Gastroesophageal sphincter (tissue), 4 donors: ENCODE measurements at regions not wholly inside any gene's neighbourhood (a gene's known extent, or its start where the extent isn't known, plus 50 kb on each side); places are given as distances from the start of the nearest gene placed in this dataset.
"Not testable (repeated sequence)": the region's sequence is repeated elsewhere in the genome, so short reads cannot be mapped to it uniquely, and the experiment has no call there.

Source experiments
- ATAC-seq: fragments of 150-250 bp; one replicate; pipeline ENCODE4 v1.9.1; 2016; ENCODE audit warnings: mild to moderate bottlenecking, moderate library complexity
- H3K27ac ChIP-seq, 4 donors: fragments of 200-600 bp; sonication (generic) in 3 of 4; 1 replicate in 3 of 4; 2 replicates in 1 of 4; pipeline ENCODE4 v1.5.1; 2016 to 2019
- H3K27me3 ChIP-seq: fragments of 200-600 bp; sonication (generic); one replicate; pipeline ENCODE4 v1.5.1; 2019
- H3K36me3 ChIP-seq, 2 donors: fragments of 200-600 bp; sonication (generic); one replicate each; pipeline ENCODE4 v1.5.1; 2019; ENCODE audit warnings: control low read depth in 1 of 2
- H3K4me1 ChIP-seq, 3 donors: fragments of 200-600 bp; sonication (generic); 1 replicate in 2 of 3; 2 replicates in 1 of 3; pipeline ENCODE4 v1.5.1; 2016 to 2019; ENCODE audit warnings: control low read depth in 2 of 3
- H3K4me3 ChIP-seq, 2 donors: fragments of 200-600 bp; sonication (generic); one replicate each; pipeline ENCODE4 v1.5.1; 2019; ENCODE audit warnings: mild to moderate bottlenecking in 1 of 2, moderate library complexity in 1 of 2
- H3K9me3 ChIP-seq, 3 donors: fragments of 200-600 bp; sonication (generic); one replicate each; pipeline ENCODE4 v1.5.1; 2017 to 2019; ENCODE audit warnings: control low read depth in 2 of 3
- CTCF ChIP-seq, 4 experiments: fragments of 200-600 bp in 2 of 4; fragments of 450-650 bp in 2 of 4; sonication (generic) in 1 of 4; IDR thresholded peaks; one replicate each; pipeline ENCODE4 v1.5.1; 2017 to 2019; ENCODE audit warnings: antibody characterized with exemption in 4 of 4, mild to moderate bottlenecking in 2 of 4, moderate library complexity in 2 of 4
- EP300 ChIP-seq: sonication (generic); formaldehyde crosslinking; IDR thresholded peaks from one replicate; pipeline ENCODE4 v1.6.1; 2017; ENCODE audit warnings: antibody characterized with exemption, mild to moderate bottlenecking
- POLR2A ChIP-seq, 2 donors: fragments of 450-650 bp; IDR thresholded peaks; one replicate each; pipeline ENCODE4 v1.6.1; 2017; ENCODE audit warnings: antibody characterized with exemption in 2 of 2, mild to moderate bottlenecking in 2 of 2, moderate library complexity in 1 of 2
- POLR2AphosphoS5 ChIP-seq: sonication (generic); formaldehyde crosslinking; IDR thresholded peaks from one replicate; pipeline ENCODE4 v1.6.1; 2017; ENCODE audit warnings: antibody characterized with exemption
- WGBS, 2 donors: methylation state at CpG; one replicate each; pipeline ENCODE4 v1.1.5; 2018; ENCODE audit warnings: low coverage in 1 of 2; 5-methylcytosine and 5-hydroxymethylcytosine counted together

GRCh38 chr5:130939059-130939458, 226.0 kb downstream of the HINT1 start:
- Histone ChIP-seq H3K36me3 (no peaks in the 10 kb centered on the region), H3K27me3 (no peaks in the 10 kb centered on the region), H3K4me3 (no peak overlapping the region), H3K27ac (no peak overlapping the region), H3K4me1 (no peaks in the 10 kb centered on the region), H3K9me3 (peaks cover 0 to 4% (median 0%) of the 10 kb centered on the region in 3 donors)
- WGBS, 2 donors = 64 to 93% methylated on average over 3 of the region's 3 CpGs
- ATAC-seq = no peak
- TF ChIP-seq EP300 (no peak), POLR2A (IDR thresholded peaks at IDR 0.05) (no peak), CTCF (IDR thresholded peaks at IDR 0.05) (no peak), POLR2AphosphoS5 (no peak)

- no peak overlapping the region for H3K4me3 ChIP-seq
- H3K36me3 ChIP-seq = no peaks in the 10 kb centered on the region
- 75 to 83% methylated on average over 1 to 2 of the region's 2 CpGs for WGBS, 2 donors
- H3K9me3 ChIP-seq = peaks cover 0 to 4% (median 0%) of the 10 kb centered on the region in 3 donors
- H3K27me3 ChIP-seq = no peaks in the 10 kb centered on the region
- ATAC-seq = no peak
- no peak overlapping the region for H3K27ac ChIP-seq
- H3K4me1 ChIP-seq = no peaks in the 10 kb centered on the region
- no peak for TF ChIP-seq CTCF (IDR thresholded peaks at IDR 0.05)
- TF ChIP-seq POLR2AphosphoS5 = no peak
- no peak for TF ChIP-seq EP300
- TF ChIP-seq POLR2A (IDR thresholded peaks at IDR 0.05) = no peak
These were observed 228.0 kb downstream of the HINT1 start for GRCh38 chr5:130937046-130937445.

GRCh38 chr5:130923543-130924124, 241.4 kb downstream of the HINT1 start:
- ATAC-seq = no peak
- Histone ChIP-seq H3K4me1 (no peaks in the 10 kb centered on the region), H3K9me3 (peaks cover 0 to 6% (median 0%) of the 10 kb centered on the region in 3 donors), H3K27ac (no peak overlapping the region), H3K27me3 (no peaks in the 10 kb centered on the region), H3K4me3 (no peak overlapping the region), H3K36me3 (no peaks in the 10 kb centered on the region)
- no peak for TF ChIP-seq CTCF (IDR thresholded peaks at IDR 0.05)
- 40% methylated on average over 1 of the region's 3 CpGs; no CpG with 5 or more reads in 1 of the 2 donors for WGBS, 2 donors

- H3K4me1 ChIP-seq = no peaks in the 10 kb centered on the region
- H3K36me3 ChIP-seq = no peaks in the 10 kb centered on the region
- H3K27me3 ChIP-seq = no peaks in the 10 kb centered on the region
- no peak overlapping the region for H3K4me3 ChIP-seq
- TF ChIP-seq POLR2A (IDR thresholded peaks at IDR 0.05) = no peak
- TF ChIP-seq POLR2AphosphoS5 = no peak
- ATAC-seq = no peak
- no peak overlapping the region for H3K27ac ChIP-seq
- H3K9me3 ChIP-seq = peaks cover 0 to 11% (median 0%) of the 10 kb centered on the region in 3 donors
These were observed 253.0 kb downstream of the HINT1 start for GRCh38 chr5:130912088-130912487.

- ATAC-seq = no peak
- Histone ChIP-seq H3K27me3 (no peaks in the 10 kb centered on the region), H3K9me3 (peaks cover 0 to 11% (median 0%) of the 10 kb centered on the region in 3 donors), H3K27ac (no peak overlapping the region), H3K4me3 (no peak overlapping the region), H3K36me3 (no peaks in the 10 kb centered on the region), H3K4me1 (no peaks in the 10 kb centered on the region)
- WGBS, 2 donors = 59 to 74% methylated on average over 3 of the region's 3 CpGs
- TF ChIP-seq EP300 = no peak
- TF ChIP-seq CTCF (IDR thresholded peaks at IDR 0.05) = no peak
- no peak for TF ChIP-seq POLR2AphosphoS5
- no peak for TF ChIP-seq POLR2A (IDR thresholded peaks at IDR 0.05)
These were observed 256.9 kb downstream of the HINT1 start for GRCh38 chr5:130908186-130908585.

- WGBS, 2 donors = 71 to 100% methylated on average over 3 to 7 of the region's 24 CpGs
- H3K36me3 ChIP-seq, H3K27me3 ChIP-seq, H3K9me3 ChIP-seq, H3K4me1 ChIP-seq, ATAC-seq, H3K4me3 ChIP-seq, H3K27ac ChIP-seq: not testable (repeated sequence)
These were observed 267.4 kb downstream of the HINT1 start for GRCh38 chr5:130897537-130898195.

- H3K4me1 ChIP-seq, ATAC-seq, H3K27ac ChIP-seq, H3K4me3 ChIP-seq, H3K27me3 ChIP-seq, H3K9me3 ChIP-seq, H3K36me3 ChIP-seq: not testable (repeated sequence)
- WGBS, 2 donors = 86 to 100% methylated on average over 1 to 2 of the region's 2 CpGs
These were observed 267.9 kb downstream of the HINT1 start for GRCh38 chr5:130897181-130897536.
